GM12878 (cell line): ENCODE measurements at regions not wholly inside any gene's neighbourhood (a gene's known extent, or its start where the extent isn't known, plus 50 kb on each side); places are given as distances from the start of the nearest gene placed in this dataset.

Experiments
- ATAC-seq: fragments of 200-7000 bp; cut with Tn5 transposase; 3 replicates; pipeline ENCODE4 v1.9.1; 2020; ENCODE audit warnings: mild to moderate bottlenecking, moderate library complexity
- BruUV-seq: library from RNA; stranded (reverse); fragments of 400-500 nt; replicated peaks from 2 replicates; lab custom pipeline; 2021; lab: Mats Ljungman, UMichigan
- CTCF ChIA-PET: fragments of 300-600 bp; sonication (Branson Sonifier 250); formaldehyde crosslinking; extraction: SDS; loops from one replicate; lab custom pipeline; 2021; ENCODE audit warnings: inconsistent platforms; lab: Yijun Ruan, JAX
- POLR2A ChIA-PET: fragments of 350-600 bp; formaldehyde crosslinking; extraction: SDS; loops from one replicate; lab custom pipeline; 2021; ENCODE audit warnings: inconsistent platforms; lab: Charles Lee
- RAD21 ChIA-PET: fragments of 300-600 bp; sonication (Branson Sonifier 250); formaldehyde crosslinking; loops from one replicate; lab custom pipeline; 2023; ENCODE audit warnings: antibody characterized with exemption; ENCODE audit not compliant: unreplicated experiment; lab: Charles Lee
- SMC1A ChIA-PET: fragments of 300-600 bp; sonication (Branson Sonifier 250); formaldehyde crosslinking; loops from one replicate; lab custom pipeline; 2023; ENCODE audit not compliant: unreplicated experiment, uncharacterized antibody; lab: Charles Lee
- DNase-seq: peaks from one replicate; pipeline ENCODE4 v3.0.0-alpha.2; 2011; ENCODE audit warnings: low read depth, low spot score
- FAIRE-seq: peaks from 3 replicates; lab custom pipeline; 2011; peaks lifted over from hg19 to GRCh38; lab: Jason Lieb, UNC
- H2AFZ ChIP-seq: 2 replicates; pipeline ENCODE4 v1.6.0; 2011; ENCODE audit warnings: low read depth, low read length, control low read depth; ENCODE audit not compliant: control insufficient read depth
- H3K27ac ChIP-seq: 2 replicates; pipeline ENCODE4 v1.5.1; 2011; ENCODE audit warnings: control low read depth; ENCODE audit not compliant: control insufficient read depth, insufficient read depth
- H3K27me3 ChIP-seq, 2 experiments: replicated peaks in 1 of 2; 2 replicates each; pipeline versions ENCODE4 v1.6.0 to v1.6.1; 2011; ENCODE audit warnings: low read length in 1 of 2; ENCODE audit not compliant: control insufficient read depth in 2 of 2, insufficient read depth in 2 of 2
- H3K36me3 ChIP-seq, 2 experiments: 2 replicates each; pipeline ENCODE4 v1.5.1; 2011; ENCODE audit warnings: low read length in 1 of 2; ENCODE audit not compliant: control insufficient read depth in 2 of 2, insufficient read depth in 2 of 2
- H3K4me1 ChIP-seq: 2 replicates; pipeline ENCODE4 v1.6.1; 2011; ENCODE audit warnings: mild to moderate bottlenecking, low read length, moderate library complexity, mixed read lengths; ENCODE audit not compliant: control insufficient read depth, insufficient read depth
- H3K4me2 ChIP-seq: 2 replicates; pipeline ENCODE4 v1.6.0; 2011; ENCODE audit warnings: control low read depth; ENCODE audit not compliant: control insufficient read depth, insufficient read depth
- H3K4me3 ChIP-seq: fragments of 200-600 bp; sonication (generic); 2 replicates; pipeline ENCODE4 v1.5.1; 2016
- H3K79me2 ChIP-seq: 2 replicates; pipeline ENCODE4 v1.6.0; 2011; ENCODE audit warnings: low read length; ENCODE audit not compliant: control insufficient read depth, insufficient read depth
- H3K9ac ChIP-seq: 2 replicates; pipeline ENCODE4 v1.8.0; 2011; ENCODE audit warnings: low read length, control low read depth, mixed read lengths; ENCODE audit not compliant: control insufficient read depth, insufficient read depth
- H3K9me3 ChIP-seq: replicated peaks from 3 replicates; pipeline ENCODE4 v1.5.1; 2011; ENCODE audit warnings: mild to moderate bottlenecking, low read length; ENCODE audit not compliant: control insufficient read depth, insufficient read depth
- H4K20me1 ChIP-seq: 2 replicates; pipeline ENCODE4 v1.6.0; 2011; ENCODE audit not compliant: control insufficient read depth, insufficient read depth
- ATF3 ChIP-seq: IDR thresholded peaks from 2 replicates; pipeline ENCODE4 v1.6.1; 2011; ENCODE audit warnings: low read depth, mild to moderate bottlenecking, low read length, moderate library complexity, borderline replicate concordance; ENCODE audit errors: extremely low read depth
- ESRRA ChIP-seq: IDR thresholded peaks from 2 replicates; pipeline ENCODE4 v1.6.1; 2012; ENCODE audit warnings: mild to moderate bottlenecking, low read length, improper control_type of control experiment
- KAT2A ChIP-seq: conservative IDR thresholded peaks from 2 replicates; pipeline ENCODE4 v1.6.1; 2011; ENCODE audit warnings: low read depth, low read length; ENCODE audit not compliant: control insufficient read depth
- LARP7 ChIP-seq: fragments of 450-650 bp; IDR thresholded peaks from 2 replicates; pipeline ENCODE4 v1.6.1; 2017; ENCODE audit warnings: mild to moderate bottlenecking
- MYB ChIP-seq: fragments of 150-350 bp; IDR thresholded peaks from 2 replicates; pipeline ENCODE4 v1.6.1; 2014; ENCODE audit warnings: mild to moderate bottlenecking, low read depth, low read length, borderline replicate concordance
- SP1 ChIP-seq: IDR thresholded peaks from one replicate; pipeline ENCODE4 v1.6.1; 2011; ENCODE audit warnings: low read depth, low read length
- ZBED1 ChIP-seq: IDR thresholded peaks from 2 replicates; pipeline ENCODE4 v1.6.1; 2016; ENCODE audit warnings: borderline replicate concordance
- ZBTB4 ChIP-seq: fragments of 450-650 bp; formaldehyde crosslinking; IDR thresholded peaks from 2 replicates; pipeline ENCODE4 v1.4.0; 2022; ENCODE audit warnings: mild to moderate bottlenecking, moderate library complexity
- in situ Hi-C: fragments of 300-500 bp; cut with MboI; formaldehyde crosslinking; loops from 9 replicates; pipeline ENCODE4 v1.14.3; 2018; ENCODE audit warnings: mixed read lengths
- intact Hi-C: fragments of 100-400 bp; cut with micrococcal nuclease; formaldehyde crosslinking; loops from one replicate; pipeline ENCODE4 v1.14.2; 2022; ENCODE audit not compliant: unreplicated experiment

- TF ChIP-seq ATF3 = no peak
- no peak for TF ChIP-seq ZBED1
- TF ChIP-seq KAT2A = no peak
- TF ChIP-seq LARP7 = no peak
- no peak for TF ChIP-seq ZBTB4 (CRISPR knock-in tag)
- no peak for TF ChIP-seq SP1
- no peak for TF ChIP-seq ESRRA
These were observed 860.9 kb downstream of the TAF11L14 start (continued) for GRCh38 chr5:18495157-18495556.

GRCh38 chr5:18496041-18496440 lies 861.8 kb downstream of the TAF11L14 start:
- H3K27ac ChIP-seq = no peak overlapping the region
- H3K4me1 ChIP-seq = no peaks in the 10 kb centered on the region
- no peak overlapping the region for H3K4me3 ChIP-seq
- H2AFZ ChIP-seq = no peak overlapping the region
- RAD21 ChIA-PET = no interaction called here
- SMC1A ChIA-PET = no interaction called here
- no peak overlapping the region for H3K4me2 ChIP-seq
- TF ChIP-seq MYB = no peak
- BruUV-seq = no TSS peak
- H3K27me3 ChIP-seq = no peaks in the 10 kb centered on the region
- H3K9ac ChIP-seq = no peak overlapping the region
- POLR2A ChIA-PET = no interaction called here
- intact Hi-C loops = no loop called here
- H3K36me3 ChIP-seq = no peaks in the 10 kb centered on the region
- H4K20me1 ChIP-seq = no peaks in the 10 kb centered on the region
- in situ Hi-C loops = no loop called here
- H3K79me2 ChIP-seq = no peaks in the 10 kb centered on the region
- ATAC-seq (no peak), FAIRE-seq (no peak), DNase-seq (no peak)
- no peaks in the 10 kb centered on the region for H3K9me3 ChIP-seq
- CTCF ChIA-PET = no interaction called here
